NCI-H187 treated with DMSO at 0.1 percent for 48 hours (cell line): ENCODE measurements at regions not wholly inside any gene's neighbourhood (a gene's known extent, or its start where the extent isn't known, plus 50 kb on each side); places are given as distances from the start of the nearest gene placed in this dataset.

ENCODE experiments used
- DNase-seq: peaks from one replicate; lab custom pipeline; 2025; lab: John Stamatoyannopoulos, UW

GRCh38 chr14:40899435-40899834 is 707.2 kb upstream of the LRFN5 start:
- no peak for DNase-seq

- DNase-seq = no peak
Measured at GRCh38 chr14:40894846-40895245, 711.8 kb upstream of the LRFN5 start.

GRCh38 chr14:40889126-40889525 is 717.5 kb upstream of the LRFN5 start:
- no peak for DNase-seq

GRCh38 chr14:40887912-40888311 is 718.8 kb upstream of the LRFN5 start:
- no peak for DNase-seq

- DNase-seq = no peak
Measured at GRCh38 chr14:40870252-40870651, 736.4 kb upstream of the LRFN5 start.

- no peak for DNase-seq
Measured at GRCh38 chr14:40859055-40859454, 747.6 kb upstream of the LRFN5 start.

- no peak for DNase-seq
Measured at GRCh38 chr14:40855343-40855742, 751.3 kb upstream of the LRFN5 start.

GRCh38 chr14:40850191-40850590 is 756.5 kb upstream of the LRFN5 start:
- no peak for DNase-seq

- no peak for DNase-seq
Measured at GRCh38 chr14:40847480-40847879, 759.2 kb upstream of the LRFN5 start.

- DNase-seq = no peak
Measured at GRCh38 chr14:40842816-40843215, 763.9 kb upstream of the LRFN5 start.

- DNase-seq = no peak
Measured at GRCh38 chr14:40841886-40842285, 764.8 kb upstream of the LRFN5 start.

GRCh38 chr14:40838601-40839000 is 768.1 kb upstream of the LRFN5 start:
- no peak for DNase-seq

- no peak for DNase-seq
Measured at GRCh38 chr14:40806471-40806870, 800.2 kb upstream of the LRFN5 start.

GRCh38 chr14:40796168-40796567 is 810.5 kb upstream of the LRFN5 start:
- DNase-seq = no peak

GRCh38 chr14:40784860-40785259 is 821.8 kb upstream of the LRFN5 start:
- no peak for DNase-seq

- DNase-seq = no peak
Measured at GRCh38 chr14:40762685-40763084, 844.0 kb upstream of the LRFN5 start.

GRCh38 chr14:40762177-40762576 is 844.5 kb upstream of the LRFN5 start:
- DNase-seq = no peak

- no peak for DNase-seq
Measured at GRCh38 chr14:40760704-40761103, 846.0 kb upstream of the LRFN5 start.

- no peak for DNase-seq
Measured at GRCh38 chr14:40758076-40758475, 848.6 kb upstream of the LRFN5 start.

- no peak for DNase-seq
Measured at GRCh38 chr14:40757376-40757950, 849.2 kb upstream of the LRFN5 start.

- DNase-seq = no peak
Measured at GRCh38 chr14:40733206-40733605, 873.5 kb upstream of the LRFN5 start.

- DNase-seq = no peak
Measured at GRCh38 chr14:40727107-40727506, 879.6 kb upstream of the LRFN5 start.

GRCh38 chr14:40713387-40713786 is 893.3 kb upstream of the LRFN5 start:
- no peak for DNase-seq

GRCh38 chr14:40697231-40697630 is 909.4 kb upstream of the LRFN5 start:
- DNase-seq = no peak

- no peak for DNase-seq
Measured at GRCh38 chr14:40694023-40694422, 912.7 kb upstream of the LRFN5 start.
